Vagina (tissue), 2 donors: ENCODE measurements at regions not wholly inside any gene's neighbourhood (a gene's known extent, or its start where the extent isn't known, plus 50 kb on each side); places are given as distances from the start of the nearest gene placed in this dataset.

Experiments
- DNase-seq, 2 donors: peaks; one replicate each; pipeline ENCODE4 v3.0.0-alpha.2; 2017; ENCODE audit errors: extremely low spot score in 2 of 2
- H3K27ac ChIP-seq: fragments of 200-600 bp; sonication (generic); one replicate; pipeline ENCODE4 v1.5.1; 2019
- H3K27me3 ChIP-seq: fragments of 200-600 bp; sonication (generic); one replicate; pipeline ENCODE4 v1.5.1; 2019
- H3K36me3 ChIP-seq, 2 donors: fragments of 200-600 bp; sonication (generic); one replicate each; pipeline ENCODE4 v1.5.1; 2017 to 2019
- H3K4me1 ChIP-seq: fragments of 200-600 bp; sonication (generic); one replicate; pipeline ENCODE4 v1.5.1; 2019
- H3K4me3 ChIP-seq, 2 donors: fragments of 200-600 bp; sonication (generic); 1 replicate in 1 of 2; 2 replicates in 1 of 2; pipeline ENCODE4 v1.5.1; 2016 to 2019
- H3K9me3 ChIP-seq: fragments of 200-600 bp; sonication (generic); one replicate; pipeline ENCODE4 v1.5.1; 2019
- POLR2A ChIP-seq, 2 donors: fragments of 450-650 bp; IDR thresholded peaks; one replicate each; pipeline ENCODE4 v1.6.1; 2017; ENCODE audit warnings: antibody characterized with exemption in 2 of 2, mild to moderate bottlenecking in 2 of 2, moderate library complexity in 2 of 2
- POLR2AphosphoS5 ChIP-seq, 2 donors: sonication (generic); formaldehyde crosslinking; IDR thresholded peaks; one replicate each; pipeline ENCODE4 v1.9.0; 2017; ENCODE audit warnings: antibody characterized with exemption in 2 of 2, mild to moderate bottlenecking in 2 of 2, low read depth in 1 of 2; ENCODE audit not compliant: insufficient read depth in 1 of 2
- intact Hi-C: fragments of 100-400 bp; cut with DNase I; formaldehyde crosslinking; loops from one replicate; pipeline ENCODE4 v1.15.1; 2023
- TF ChIP-seq, protein P1 (sequence below), 3 experiments: fragments of 450-650 bp in 2 of 3; fragments of 200-600 bp in 1 of 3; sonication (generic) in 1 of 3; IDR thresholded peaks; one replicate each; pipeline ENCODE4 v1.5.1; 2017 to 2019; ENCODE audit warnings: antibody characterized with exemption in 3 of 3, mild to moderate bottlenecking in 2 of 3, moderate library complexity in 2 of 3

GRCh38 chr14:98855926-98856715 is 415.9 kb downstream of the BCL11B start:
- intact Hi-C loops, result no loop called here
- DNase-seq, result no peak
- Histone ChIP-seq H3K36me3 (no peaks in the 10 kb centered on the region), H3K9me3 (no peaks in the 10 kb centered on the region), H3K4me1 (no peaks in the 10 kb centered on the region), H3K27me3 (no peaks in the 10 kb centered on the region), H3K4me3 (no peak overlapping the region), H3K27ac (no peak overlapping the region)
- TF ChIP-seq POLR2A (IDR thresholded peaks at IDR 0.05) (no peak), POLR2AphosphoS5 (IDR thresholded peaks at IDR 0.05; ENCODE audit: insufficient read depth in 1 of 2, low read depth in 1 of 2) (no peak)
- TF ChIP-seq, protein P1, sequence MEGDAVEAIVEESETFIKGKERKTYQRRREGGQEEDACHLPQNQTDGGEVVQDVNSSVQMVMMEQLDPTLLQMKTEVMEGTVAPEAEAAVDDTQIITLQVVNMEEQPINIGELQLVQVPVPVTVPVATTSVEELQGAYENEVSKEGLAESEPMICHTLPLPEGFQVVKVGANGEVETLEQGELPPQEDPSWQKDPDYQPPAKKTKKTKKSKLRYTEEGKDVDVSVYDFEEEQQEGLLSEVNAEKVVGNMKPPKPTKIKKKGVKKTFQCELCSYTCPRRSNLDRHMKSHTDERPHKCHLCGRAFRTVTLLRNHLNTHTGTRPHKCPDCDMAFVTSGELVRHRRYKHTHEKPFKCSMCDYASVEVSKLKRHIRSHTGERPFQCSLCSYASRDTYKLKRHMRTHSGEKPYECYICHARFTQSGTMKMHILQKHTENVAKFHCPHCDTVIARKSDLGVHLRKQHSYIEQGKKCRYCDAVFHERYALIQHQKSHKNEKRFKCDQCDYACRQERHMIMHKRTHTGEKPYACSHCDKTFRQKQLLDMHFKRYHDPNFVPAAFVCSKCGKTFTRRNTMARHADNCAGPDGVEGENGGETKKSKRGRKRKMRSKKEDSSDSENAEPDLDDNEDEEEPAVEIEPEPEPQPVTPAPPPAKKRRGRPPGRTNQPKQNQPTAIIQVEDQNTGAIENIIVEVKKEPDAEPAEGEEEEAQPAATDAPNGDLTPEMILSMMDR (IDR thresholded peaks at IDR 0.05), result no peak

DNA sequence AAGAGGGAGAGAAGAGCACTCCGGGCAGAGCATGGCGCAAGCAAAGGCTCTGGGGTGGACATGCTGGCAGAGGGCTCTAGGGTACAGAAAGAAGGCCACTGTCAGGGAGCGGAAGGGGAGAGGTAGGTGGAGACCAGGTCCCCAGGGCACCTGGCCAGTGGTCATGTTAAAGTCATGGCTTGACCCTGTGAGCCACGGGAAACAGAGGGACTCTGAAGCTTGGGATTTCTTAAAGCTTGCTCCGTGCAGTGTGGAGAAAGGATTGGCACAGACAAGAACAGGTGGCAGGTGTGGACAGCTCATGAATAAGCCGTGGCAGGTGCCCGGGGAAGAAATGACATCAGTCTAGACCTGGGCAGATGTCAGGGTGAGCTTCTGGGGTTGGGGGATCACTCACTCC is 413.8 kb downstream of the BCL11B start:
- no peaks in the 10 kb centered on the region for H3K36me3 ChIP-seq
- H3K27me3 ChIP-seq, result no peaks in the 10 kb centered on the region
- H3K27ac ChIP-seq, result no peak overlapping the region
- no peaks in the 10 kb centered on the region for H3K9me3 ChIP-seq
- H3K4me3 ChIP-seq, result no peak overlapping the region
- TF ChIP-seq POLR2A (IDR thresholded peaks at IDR 0.05), result no peak
- TF ChIP-seq, protein P1 (IDR thresholded peaks at IDR 0.05), result no peak
- TF ChIP-seq POLR2AphosphoS5 (IDR thresholded peaks at IDR 0.05; ENCODE audit: insufficient read depth in 1 of 2, low read depth in 1 of 2), result no peak
- DNase-seq, result no peak
- intact Hi-C loops, result no loop called here
- no peaks in the 10 kb centered on the region for H3K4me1 ChIP-seq

GRCh38 chr14:98858561-98858960 is 413.4 kb downstream of the BCL11B start:
- no peak for TF ChIP-seq POLR2AphosphoS5 (IDR thresholded peaks at IDR 0.05; ENCODE audit: insufficient read depth in 1 of 2, low read depth in 1 of 2)
- TF ChIP-seq, protein P1 (IDR thresholded peaks at IDR 0.05), result no peak
- TF ChIP-seq POLR2A (IDR thresholded peaks at IDR 0.05), result no peak
- Histone ChIP-seq H3K9me3 (no peaks in the 10 kb centered on the region), H3K27me3 (no peaks in the 10 kb centered on the region), H3K36me3 (no peaks in the 10 kb centered on the region), H3K4me1 (no peaks in the 10 kb centered on the region), H3K27ac (no peak overlapping the region), H3K4me3 (no peak overlapping the region)
- intact Hi-C loops, result no loop called here
- DNase-seq, result no peak

- Histone ChIP-seq H3K27me3 (no peaks in the 10 kb centered on the region), H3K27ac (no peak overlapping the region), H3K9me3 (no peaks in the 10 kb centered on the region), H3K36me3 (no peaks in the 10 kb centered on the region), H3K4me3 (no peak overlapping the region), H3K4me1 (no peaks in the 10 kb centered on the region)
- intact Hi-C loops, result no loop called here
- TF ChIP-seq, protein P1 (IDR thresholded peaks at IDR 0.05), result no peak
- TF ChIP-seq POLR2AphosphoS5 (IDR thresholded peaks at IDR 0.05; ENCODE audit: insufficient read depth in 1 of 2, low read depth in 1 of 2), result no peak
- no peak for TF ChIP-seq POLR2A (IDR thresholded peaks at IDR 0.05)
- DNase-seq, result no peak
These were observed 412.7 kb downstream of the BCL11B start for GRCh38 chr14:98859301-98859700.

GRCh38 chr14:98864211-98864610 is 407.8 kb downstream of the BCL11B start:
- no peak for TF ChIP-seq POLR2A (IDR thresholded peaks at IDR 0.05)
- TF ChIP-seq POLR2AphosphoS5 (IDR thresholded peaks at IDR 0.05; ENCODE audit: insufficient read depth in 1 of 2, low read depth in 1 of 2), result no peak
- TF ChIP-seq, protein P1 (IDR thresholded peaks at IDR 0.05), result no peak
- H3K27me3 ChIP-seq, result no peaks in the 10 kb centered on the region
- H3K9me3 ChIP-seq, result no peaks in the 10 kb centered on the region
- intact Hi-C loops, result no loop called here
- no peak overlapping the region for H3K27ac ChIP-seq
- no peaks in the 10 kb centered on the region for H3K36me3 ChIP-seq
- no peak overlapping the region for H3K4me3 ChIP-seq
- no peak for DNase-seq
- H3K4me1 ChIP-seq, result no peaks in the 10 kb centered on the region
